ENCODE measurements at regions not wholly inside any gene's neighbourhood (a gene's known extent, or its start where the extent isn't known, plus 50 kb on each side); places are given as distances from the start of the nearest gene placed in this dataset.
"Not testable (repeated sequence)": the region's sequence is repeated elsewhere in the genome, so short reads cannot be mapped to it uniquely, and the experiment has no call there.

GRCh38 chr4:158356301-158356700 is 146.0 kb downstream of the TMEM144 start:
- TF ChIP-seq, protein P1, sequence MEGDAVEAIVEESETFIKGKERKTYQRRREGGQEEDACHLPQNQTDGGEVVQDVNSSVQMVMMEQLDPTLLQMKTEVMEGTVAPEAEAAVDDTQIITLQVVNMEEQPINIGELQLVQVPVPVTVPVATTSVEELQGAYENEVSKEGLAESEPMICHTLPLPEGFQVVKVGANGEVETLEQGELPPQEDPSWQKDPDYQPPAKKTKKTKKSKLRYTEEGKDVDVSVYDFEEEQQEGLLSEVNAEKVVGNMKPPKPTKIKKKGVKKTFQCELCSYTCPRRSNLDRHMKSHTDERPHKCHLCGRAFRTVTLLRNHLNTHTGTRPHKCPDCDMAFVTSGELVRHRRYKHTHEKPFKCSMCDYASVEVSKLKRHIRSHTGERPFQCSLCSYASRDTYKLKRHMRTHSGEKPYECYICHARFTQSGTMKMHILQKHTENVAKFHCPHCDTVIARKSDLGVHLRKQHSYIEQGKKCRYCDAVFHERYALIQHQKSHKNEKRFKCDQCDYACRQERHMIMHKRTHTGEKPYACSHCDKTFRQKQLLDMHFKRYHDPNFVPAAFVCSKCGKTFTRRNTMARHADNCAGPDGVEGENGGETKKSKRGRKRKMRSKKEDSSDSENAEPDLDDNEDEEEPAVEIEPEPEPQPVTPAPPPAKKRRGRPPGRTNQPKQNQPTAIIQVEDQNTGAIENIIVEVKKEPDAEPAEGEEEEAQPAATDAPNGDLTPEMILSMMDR (conservative IDR thresholded peaks at IDR 0.05; ENCODE audit: low read depth, low read length), result no peak
- DNase-seq (ENCODE audit: low read depth), result no peak
- no peak overlapping the region for H3K4me3 ChIP-seq (ENCODE audit: low read depth, low read length)

DNA sequence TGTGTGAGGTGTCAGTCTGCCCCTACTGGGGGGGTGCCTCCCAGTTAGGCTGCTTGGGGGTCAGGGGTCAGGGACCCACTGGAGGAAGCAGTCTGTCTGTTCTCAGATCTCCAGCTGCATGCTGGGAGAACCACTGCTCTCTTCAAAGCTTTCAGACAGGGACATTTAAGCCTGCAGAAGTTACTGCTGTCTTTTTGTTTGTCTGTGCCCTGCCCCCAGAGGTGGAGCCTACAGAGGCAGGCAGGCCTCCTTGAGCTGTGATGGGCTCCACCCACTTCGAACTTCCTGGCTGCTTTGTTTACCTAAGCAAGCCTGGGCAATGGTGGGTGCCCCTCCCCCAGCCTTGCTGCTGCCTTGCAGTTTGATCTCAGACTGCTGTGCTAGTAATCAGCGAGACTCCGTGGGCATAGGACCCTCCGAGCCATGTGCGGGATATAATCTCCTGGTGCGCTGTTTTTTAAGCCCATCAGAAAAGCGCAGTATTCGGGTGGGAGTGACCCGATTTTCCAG is 153.7 kb upstream of the RXFP1 start:
- not testable (repeated sequence) for DNase-seq (ENCODE audit: low read depth); H3K4me3 ChIP-seq (ENCODE audit: low read depth, low read length)

DNA sequence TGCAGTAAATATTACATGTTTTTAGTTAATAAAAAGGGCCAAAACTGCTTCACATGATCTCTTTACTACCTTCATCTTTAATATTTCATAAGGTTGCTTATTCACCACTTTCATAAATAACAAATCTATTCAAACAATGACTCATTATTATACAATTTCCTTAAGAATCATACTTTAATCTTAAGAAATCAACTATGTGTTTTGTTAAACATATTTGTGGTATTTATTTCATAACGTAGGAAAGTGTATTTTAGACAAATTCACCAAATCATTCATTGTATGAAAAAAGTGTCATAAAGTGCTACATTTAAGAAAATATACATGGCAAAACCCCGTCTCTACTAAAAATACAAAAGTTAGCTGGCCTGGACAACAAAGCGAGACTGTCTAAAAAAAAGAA is 150.5 kb upstream of the RXFP1 start:
- TF ChIP-seq, protein P1 (conservative IDR thresholded peaks at IDR 0.05; ENCODE audit: low read depth, low read length), result no peak
- no peak for DNase-seq (ENCODE audit: low read depth)
- no peak overlapping the region for H3K4me3 ChIP-seq (ENCODE audit: low read depth, low read length)

- no peak overlapping the region for H3K4me3 ChIP-seq (ENCODE audit: low read depth, low read length)
- TF ChIP-seq, protein P1 (conservative IDR thresholded peaks at IDR 0.05; ENCODE audit: low read depth, low read length), result no peak
- no peak for DNase-seq (ENCODE audit: low read depth)
Observed at GRCh38 chr4:158374318-158374717, 147.4 kb upstream of the RXFP1 start.

DNA sequence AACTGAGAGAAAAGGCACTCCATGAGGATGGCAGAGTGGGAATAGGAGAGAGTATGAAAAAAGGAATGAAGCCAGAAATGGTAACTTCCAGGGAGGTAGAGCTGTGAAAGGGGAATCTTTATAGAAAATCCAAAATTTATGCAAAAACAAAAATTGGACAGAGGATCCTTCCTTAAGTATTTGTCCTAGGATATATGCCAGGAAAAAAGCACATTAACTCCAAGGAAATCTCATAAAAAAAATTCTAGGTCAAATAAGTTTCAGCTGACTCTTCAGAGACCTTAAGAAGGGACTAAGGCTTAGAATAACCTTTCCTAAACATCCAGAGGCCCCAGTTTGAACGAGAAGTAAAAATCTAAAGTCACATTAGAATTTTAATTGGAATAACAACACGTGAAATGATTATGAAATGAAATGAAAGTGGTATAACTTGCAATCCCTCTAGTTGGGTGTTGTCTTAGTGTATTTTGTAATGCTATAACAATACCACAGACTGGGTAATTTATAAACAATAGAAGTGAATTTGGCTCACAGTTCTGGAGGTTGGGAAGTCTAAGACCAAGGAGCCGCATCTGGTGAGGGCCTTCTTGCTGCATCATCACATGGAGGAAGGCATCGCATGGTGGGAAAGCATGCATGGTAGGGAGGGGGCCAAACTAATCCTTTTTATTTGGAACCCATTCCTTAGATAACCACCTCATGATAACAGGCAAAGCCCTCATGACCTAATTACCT is 145.4 kb upstream of the RXFP1 start:
- DNase-seq (ENCODE audit: low read depth), result no peak
- no peak overlapping the region for H3K4me3 ChIP-seq (ENCODE audit: low read depth, low read length)
- TF ChIP-seq, protein P1 (conservative IDR thresholded peaks at IDR 0.05; ENCODE audit: low read depth, low read length), result no peak

GRCh38 chr4:158384414-158384813 is 137.3 kb upstream of the RXFP1 start:
- DNase-seq (ENCODE audit: low read depth), result no peak
- TF ChIP-seq, protein P1 (conservative IDR thresholded peaks at IDR 0.05; ENCODE audit: low read depth, low read length), result no peak
- H3K4me3 ChIP-seq (ENCODE audit: low read depth, low read length), result no peak overlapping the region

- DNase-seq (ENCODE audit: low read depth), result no peak
- TF ChIP-seq, protein P1 (conservative IDR thresholded peaks at IDR 0.05; ENCODE audit: low read depth, low read length), result no peak
- H3K4me3 ChIP-seq (ENCODE audit: low read depth, low read length), result no peak overlapping the region
Observed at GRCh38 chr4:158395343-158395742, 126.3 kb upstream of the RXFP1 start.
